ENCODE measurements at regions not wholly inside any gene's neighbourhood (a gene's known extent, or its start where the extent isn't known, plus 50 kb on each side); places are given as distances from the start of the nearest gene placed in this dataset.
"Not testable (repeated sequence)": the region's sequence is repeated elsewhere in the genome, so short reads cannot be mapped to it uniquely, and the experiment has no call there.

- no peak for FAIRE-seq
Measured at GRCh38 chr2:49861821-49862220, 707.5 kb upstream of the FSHR start.

GRCh38 chr2:49860834-49861233, 706.5 kb upstream of the FSHR start:
- FAIRE-seq = no peak

GRCh38 chr2:49860170-49860569, 705.9 kb upstream of the FSHR start:
- no peak for FAIRE-seq

- FAIRE-seq = no peak
Measured at GRCh38 chr2:49858657-49859056, 704.3 kb upstream of the FSHR start.

GRCh38 chr2:49858113-49858490, 703.8 kb upstream of the FSHR start:
- no peak for FAIRE-seq

GRCh38 chr2:49857371-49858112, 703.2 kb upstream of the FSHR start:
- no peak for FAIRE-seq

GRCh38 chr2:49845671-49846070, 691.4 kb upstream of the FSHR start:
- FAIRE-seq = no peak

- FAIRE-seq = no peak
Measured at GRCh38 chr2:49845021-49845420, 690.7 kb upstream of the FSHR start.

- not testable (repeated sequence) for FAIRE-seq
Measured at GRCh38 chr2:49844113-49844512, 689.8 kb upstream of the FSHR start.

GRCh38 chr2:49843314-49843713, 689.0 kb upstream of the FSHR start:
- FAIRE-seq = no peak

- FAIRE-seq = no peak
Measured at GRCh38 chr2:49840428-49840975, 686.2 kb upstream of the FSHR start.

GRCh38 chr2:49839818-49840217, 685.5 kb upstream of the FSHR start:
- FAIRE-seq = no peak

GRCh38 chr2:49837561-49838293, 683.4 kb upstream of the FSHR start:
- FAIRE-seq = no peak

GRCh38 chr2:49836017-49836416, 681.7 kb upstream of the FSHR start:
- no peak for FAIRE-seq

GRCh38 chr2:49834433-49834832, 680.1 kb upstream of the FSHR start:
- no peak for FAIRE-seq

- FAIRE-seq = no peak
Measured at GRCh38 chr2:49832555-49832954, 678.2 kb upstream of the FSHR start.

- FAIRE-seq = no peak
Measured at GRCh38 chr2:49831698-49832367, 677.5 kb upstream of the FSHR start.

GRCh38 chr2:49830846-49831245, 676.5 kb upstream of the FSHR start:
- no peak for FAIRE-seq

GRCh38 chr2:49827366-49827765, 673.1 kb upstream of the FSHR start:
- no peak for FAIRE-seq

- no peak for FAIRE-seq
Measured at GRCh38 chr2:49813208-49813607, 658.9 kb upstream of the FSHR start.

GRCh38 chr2:49812730-49813129, 658.4 kb upstream of the FSHR start:
- no peak for FAIRE-seq

GRCh38 chr2:49811502-49811901, 657.2 kb upstream of the FSHR start:
- no peak for FAIRE-seq

- no peak for FAIRE-seq
Measured at GRCh38 chr2:49807689-49808088, 653.4 kb upstream of the FSHR start.

GRCh38 chr2:49804111-49804510, 649.8 kb upstream of the FSHR start:
- no peak for FAIRE-seq
